ENCODE measurements at regions not wholly inside any gene's neighbourhood (a gene's known extent, or its start where the extent isn't known, plus 50 kb on each side); places are given as distances from the start of the nearest gene placed in this dataset.

DNA sequence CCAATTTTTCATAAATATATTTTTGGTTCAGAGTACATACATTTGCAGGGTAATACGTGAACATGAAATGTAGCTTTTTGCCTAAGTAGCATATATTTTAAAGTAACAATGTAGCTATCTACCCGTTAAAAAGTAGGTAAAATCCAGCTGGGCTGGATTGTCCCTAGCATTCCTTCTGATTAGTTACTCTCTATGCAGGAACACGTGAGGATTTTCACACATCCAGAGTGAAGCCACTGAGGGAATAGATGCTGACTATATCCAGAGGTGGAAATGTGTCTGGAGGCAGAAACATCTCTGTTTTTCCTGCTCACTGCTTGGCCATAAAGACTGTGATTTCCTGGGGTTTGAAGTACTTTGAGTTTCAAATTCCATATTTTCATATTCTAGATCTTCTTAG, 338.9 kb upstream of the KIAA1217 start:
- ATAC-seq, result no peak
- DNase-seq, result no peak
- H3K4me1 Mint-ChIP-seq, result no peaks in the 10 kb centered on the region
- no peak overlapping the region for H3K27ac Mint-ChIP-seq
- POLR2A ChIA-PET, result no interaction called here
- H3K9me3 Mint-ChIP-seq, result peaks cover 0 to 12% (median 2%) of the 10 kb centered on the region in 9 donors
- peaks cover 0 to 33% (median 4%) of the 10 kb centered on the region in 5 donors for H3K27me3 Mint-ChIP-seq
- peaks cover 0 to 5% (median 0%) of the 10 kb centered on the region in 3 donors for H3K36me3 Mint-ChIP-seq
- no peak overlapping the region for H3K4me3 Mint-ChIP-seq

DNA sequence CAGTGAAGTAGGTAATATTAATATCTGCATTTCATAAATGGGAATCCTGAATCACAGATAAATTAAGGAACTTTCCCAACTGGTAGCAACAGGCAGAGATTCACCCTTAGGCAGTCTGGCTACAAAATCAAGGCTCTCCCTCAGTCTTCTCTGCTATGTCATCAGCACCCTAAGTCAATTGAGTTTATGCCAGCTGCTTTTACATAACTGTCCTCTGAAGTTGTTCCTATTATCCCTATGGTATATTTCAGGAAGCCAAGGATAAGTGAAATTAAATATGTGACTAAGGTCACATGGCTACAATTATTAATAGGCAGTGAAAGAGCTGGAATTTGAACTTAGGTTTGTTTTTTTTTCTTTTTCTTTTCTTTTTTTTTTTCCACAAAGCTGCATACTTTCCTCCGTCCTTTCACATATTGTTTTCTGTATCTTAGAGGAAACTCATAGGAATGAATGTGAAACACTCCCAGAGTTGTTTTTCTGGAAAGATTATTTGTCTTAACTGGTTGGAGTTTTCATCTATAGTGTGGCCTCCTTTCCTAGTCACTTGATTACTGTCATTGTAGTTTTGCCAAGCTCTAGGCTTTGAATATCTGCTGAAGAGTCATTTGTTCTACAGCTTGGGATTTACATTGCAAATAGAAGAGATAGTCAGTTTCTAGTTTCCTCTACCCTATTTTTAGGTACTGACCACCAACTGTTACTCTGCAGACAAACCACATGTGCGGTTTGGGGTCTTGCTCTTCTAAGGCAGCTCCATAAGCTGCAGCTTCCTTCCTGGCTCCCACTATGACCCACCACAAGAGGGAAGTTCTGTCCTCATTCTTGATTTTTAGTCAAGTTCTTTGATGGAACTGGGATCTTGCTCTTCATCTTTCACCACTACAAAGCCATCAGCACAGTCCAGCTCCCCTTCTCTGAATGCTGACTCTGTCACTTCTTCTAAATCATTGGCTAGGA, 338.0 kb upstream of the KIAA1217 start:
- peaks cover 0 to 6% (median 0%) of the 10 kb centered on the region in 3 donors for H3K36me3 Mint-ChIP-seq
- H3K27me3 Mint-ChIP-seq, result peaks cover 0 to 33% (median 4%) of the 10 kb centered on the region in 5 donors
- no peak for ATAC-seq
- H3K9me3 Mint-ChIP-seq, result peaks cover 0 to 12% (median 2%) of the 10 kb centered on the region in 9 donors
- POLR2A ChIA-PET, result no interaction called here
- no peak overlapping the region for H3K4me3 Mint-ChIP-seq
- DNase-seq, result no peak
- H3K27ac Mint-ChIP-seq, result no peak overlapping the region
- no peaks in the 10 kb centered on the region for H3K4me1 Mint-ChIP-seq

DNA sequence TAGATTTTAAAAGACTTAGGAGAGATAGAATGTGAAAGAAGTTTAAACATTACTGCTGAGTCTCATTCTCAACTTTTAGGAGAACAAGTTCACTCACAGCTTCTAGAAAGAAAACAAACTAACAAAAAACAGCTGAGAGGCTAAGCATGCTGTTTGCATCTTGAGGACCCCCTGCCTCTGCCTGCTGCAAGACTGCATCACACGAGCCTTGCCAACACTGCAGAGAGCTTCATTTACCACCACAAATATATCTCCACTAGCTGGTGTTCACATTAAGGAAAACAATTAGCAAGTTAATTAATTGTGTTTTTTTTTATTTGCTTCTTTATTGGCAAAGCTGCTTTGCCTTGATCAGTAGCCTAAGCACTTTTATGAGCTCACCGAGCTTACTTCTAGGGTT, 336.6 kb upstream of the KIAA1217 start:
- Mint-ChIP-seq H3K36me3 (peaks cover 0 to 6% (median 0%) of the 10 kb centered on the region in 3 donors), H3K4me1 (no peaks in the 10 kb centered on the region), H3K27ac (no peak overlapping the region), H3K4me3 (no peak overlapping the region), H3K27me3 (peaks cover 0 to 33% (median 4%) of the 10 kb centered on the region in 5 donors), H3K9me3 (peaks cover 0 to 12% (median 2%) of the 10 kb centered on the region in 9 donors)
- POLR2A ChIA-PET, result no interaction called here
- DNase-seq (no peak), ATAC-seq (no peak)

DNA sequence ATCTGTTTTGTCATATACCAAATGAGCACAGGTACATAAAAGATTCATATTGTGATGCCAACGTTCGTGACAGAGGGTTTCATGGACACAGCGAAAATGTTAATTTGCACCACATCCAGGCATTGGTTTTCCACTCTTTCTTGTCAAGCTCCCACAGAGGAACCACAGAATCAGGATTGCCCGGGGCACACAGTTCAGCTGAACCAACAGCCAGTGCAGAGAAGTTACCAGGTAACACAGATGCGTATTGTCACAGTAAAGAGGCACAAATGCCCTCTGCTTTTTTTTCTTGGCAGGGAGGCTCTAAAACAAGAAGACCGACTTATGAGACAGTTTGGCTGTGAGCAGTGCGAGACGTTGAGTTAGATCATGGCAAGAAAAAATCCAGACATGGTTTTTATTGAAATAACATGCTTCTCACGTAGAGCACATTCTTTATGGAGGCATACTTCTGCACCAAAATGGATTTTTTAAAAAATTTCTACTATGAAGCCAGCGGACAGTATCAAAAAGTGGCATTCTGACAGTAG, 331.1 kb upstream of the KIAA1217 start:
- Mint-ChIP-seq H3K9me3 (peaks cover 0 to 7% (median 0%) of the 10 kb centered on the region in 9 donors), H3K27me3 (peaks cover 0 to 9% (median 1%) of the 10 kb centered on the region in 5 donors), H3K4me3 (no peak overlapping the region), H3K27ac (no peak overlapping the region), H3K4me1 (no peaks in the 10 kb centered on the region), H3K36me3 (peaks cover 0 to 6% (median 0%) of the 10 kb centered on the region in 3 donors)
- no peak for DNase-seq
- no peak for ATAC-seq
- POLR2A ChIA-PET, result no interaction called here

DNA sequence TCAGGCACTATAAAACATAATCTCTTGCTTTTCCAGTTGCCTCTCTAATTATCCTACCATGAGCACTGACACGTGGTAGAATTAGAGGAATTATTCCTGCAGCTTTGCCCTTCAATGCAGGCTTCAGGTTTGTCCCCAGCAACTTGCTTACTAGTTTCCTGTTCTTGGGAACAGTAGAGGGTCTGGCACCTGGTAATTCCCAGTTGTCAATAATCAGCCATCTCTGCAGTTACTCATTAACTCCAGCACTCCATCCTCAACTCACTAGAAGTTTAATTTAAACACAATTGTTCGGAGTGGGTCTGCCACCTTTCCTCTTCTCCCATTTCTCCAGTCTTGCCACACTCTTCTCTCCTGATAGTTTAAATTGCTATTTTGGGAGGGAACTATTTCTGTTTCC, 324.3 kb upstream of the KIAA1217 start:
- Mint-ChIP-seq H3K27me3 (no peaks in the 10 kb centered on the region), H3K27ac (no peak overlapping the region), H3K4me3 (no peak overlapping the region), H3K4me1 (no peaks in the 10 kb centered on the region), H3K36me3 (no peaks in the 10 kb centered on the region), H3K9me3 (peaks cover 0 to 6% (median 0%) of the 10 kb centered on the region in 9 donors)
- POLR2A ChIA-PET, result no interaction called here
- no peak for DNase-seq
- no peak for ATAC-seq

DNA sequence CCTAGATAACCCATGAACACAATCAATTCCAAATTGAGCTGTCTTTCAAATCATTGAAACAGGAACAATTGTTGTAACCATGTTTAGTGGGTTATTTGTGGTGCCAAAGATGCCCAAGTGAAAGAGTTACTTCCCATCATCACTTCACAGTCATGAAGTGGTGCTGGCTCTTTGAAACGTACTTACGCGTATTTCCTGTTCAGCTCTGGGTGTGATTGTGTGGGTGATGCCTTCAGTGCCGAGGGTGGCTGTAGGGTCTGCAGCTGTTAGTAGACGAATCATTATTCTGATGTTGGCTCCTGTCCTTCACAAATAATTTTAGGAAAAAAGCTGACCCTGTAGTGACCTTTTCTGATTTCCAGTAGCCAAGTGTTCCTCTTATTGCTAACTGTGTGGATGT, 323.1 kb upstream of the KIAA1217 start:
- no peaks in the 10 kb centered on the region for H3K27me3 Mint-ChIP-seq
- POLR2A ChIA-PET, result no interaction called here
- no peak overlapping the region for H3K27ac Mint-ChIP-seq
- H3K4me1 Mint-ChIP-seq, result no peaks in the 10 kb centered on the region
- no peak overlapping the region for H3K4me3 Mint-ChIP-seq
- no peak for ATAC-seq
- H3K36me3 Mint-ChIP-seq, result no peaks in the 10 kb centered on the region
- H3K9me3 Mint-ChIP-seq, result peaks cover 0 to 6% (median 0%) of the 10 kb centered on the region in 9 donors
- DNase-seq, result no peak

DNA sequence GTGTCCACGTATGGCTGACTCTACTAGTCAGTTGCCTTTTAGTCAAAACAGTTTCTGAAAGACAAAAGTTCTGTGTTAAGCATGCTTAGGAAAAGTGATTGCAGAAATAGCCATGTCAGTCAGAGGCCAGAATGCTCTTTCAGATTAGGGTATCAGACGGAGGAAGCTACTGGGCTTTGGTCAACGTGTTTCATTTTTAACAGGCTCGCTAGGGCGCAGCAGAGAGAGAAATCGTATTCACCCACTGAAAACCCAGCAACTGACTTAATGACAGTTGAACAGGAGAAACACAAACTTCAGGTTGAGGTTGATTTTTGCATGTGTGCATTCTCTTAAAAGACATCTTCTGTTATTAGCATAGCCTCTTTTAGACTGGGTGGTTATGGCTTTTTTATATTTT, 322.6 kb upstream of the KIAA1217 start:
- DNase-seq (no peak), ATAC-seq (no peak)
- peaks cover 0 to 6% (median 0%) of the 10 kb centered on the region in 9 donors for H3K9me3 Mint-ChIP-seq
- H3K4me3 Mint-ChIP-seq, result no peak overlapping the region
- no peak overlapping the region for H3K27ac Mint-ChIP-seq
- POLR2A ChIA-PET, result no interaction called here
- no peaks in the 10 kb centered on the region for H3K4me1 Mint-ChIP-seq
- H3K27me3 Mint-ChIP-seq, result peaks cover 0 to 2% (median 0%) of the 10 kb centered on the region in 5 donors
- H3K36me3 Mint-ChIP-seq, result no peaks in the 10 kb centered on the region

DNA sequence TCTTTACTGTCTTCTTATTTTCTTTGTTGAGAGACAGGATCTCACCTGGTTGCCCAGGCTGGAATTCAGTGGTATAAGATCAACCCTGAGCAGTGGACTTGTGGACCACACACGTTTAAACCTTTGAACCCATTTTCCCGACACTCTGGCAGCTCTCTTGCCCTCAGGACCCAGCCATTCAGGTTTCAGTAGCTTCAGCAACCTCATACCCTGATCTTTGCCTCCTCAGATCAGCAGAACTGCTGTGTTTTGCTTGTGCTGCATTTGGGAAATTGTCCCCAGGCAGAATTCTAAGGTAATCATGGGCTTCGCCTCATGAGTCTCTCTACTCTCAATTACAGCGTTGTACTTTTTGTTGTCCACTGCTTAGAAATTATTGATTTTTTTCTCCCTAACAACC, 317.6 kb upstream of the KIAA1217 start:
- Mint-ChIP-seq H3K27me3 (peaks cover under 1 to 8% (median 4%) of the 10 kb centered on the region in 5 donors), H3K4me1 (no peaks in the 10 kb centered on the region)
- DNase-seq, result no peak

DNA sequence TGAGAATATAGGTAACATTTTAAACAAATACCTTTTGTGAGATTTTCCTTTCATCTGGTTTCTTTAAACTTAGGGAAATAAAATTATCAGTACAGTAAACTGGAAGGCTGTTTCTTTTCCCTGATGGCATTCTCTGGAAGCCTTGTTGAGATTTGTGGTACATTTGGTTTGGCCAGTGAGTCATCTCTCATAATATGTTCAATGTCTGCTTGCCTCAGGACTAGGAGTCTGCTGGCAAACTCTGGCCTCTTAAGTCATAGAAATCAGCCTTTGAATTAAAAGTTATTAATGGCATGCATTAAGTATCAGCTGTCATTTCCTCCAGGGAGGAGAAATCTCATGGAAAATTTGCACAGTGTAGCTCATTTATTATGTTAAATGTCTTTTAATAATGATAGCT, 316.6 kb upstream of the KIAA1217 start:
- DNase-seq (no peak), ATAC-seq (no peak)
- Mint-ChIP-seq H3K9me3 (peaks cover 0 to 6% (median 2%) of the 10 kb centered on the region in 9 donors), H3K36me3 (peaks cover 0 to 4% (median 0%) of the 10 kb centered on the region in 3 donors), H3K27me3 (peaks cover 1 to 8% (median 4%) of the 10 kb centered on the region in 5 donors), H3K4me3 (no peak overlapping the region), H3K27ac (no peak overlapping the region), H3K4me1 (no peaks in the 10 kb centered on the region)
- POLR2A ChIA-PET, result no interaction called here

More for the DNA sequence above, 317.6 kb upstream of the KIAA1217 start:
- Mint-ChIP-seq H3K27ac (peak overlapping the region in 1 of 10 donors; percentile 51), H3K4me3 (no peak overlapping the region), H3K9me3 (peaks cover 0 to 4% (median under 1%) of the 10 kb centered on the region in 9 donors), H3K36me3 (peaks cover 0 to 1% (median 0%) of the 10 kb centered on the region in 3 donors)
- POLR2A ChIA-PET, result no interaction called here
- no peak for ATAC-seq

DNA sequence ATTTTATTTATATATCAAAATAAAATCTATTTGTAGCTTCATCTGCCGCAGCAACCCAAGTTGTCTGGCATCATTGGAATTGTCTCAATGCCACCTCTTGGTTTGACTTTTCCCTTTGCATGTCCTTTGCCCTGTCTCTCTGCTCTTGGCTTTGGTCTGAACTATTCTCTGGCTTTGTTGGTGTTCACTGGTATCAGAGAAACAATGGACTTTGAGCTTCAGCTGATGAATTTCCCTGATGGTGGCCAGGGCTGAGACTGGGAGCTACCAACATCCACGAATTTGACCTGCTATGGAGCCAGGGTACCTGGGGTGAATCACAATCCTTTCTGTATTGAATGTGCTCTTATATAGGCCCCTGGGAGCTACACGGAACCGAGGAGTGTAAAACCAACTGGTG, 311.7 kb upstream of the KIAA1217 start:
- Mint-ChIP-seq H3K4me3 (no peak overlapping the region), H3K27me3 (peaks cover 1 to 10% (median 2%) of the 10 kb centered on the region in 5 donors), H3K9me3 (peaks cover 0 to 21% (median 4%) of the 10 kb centered on the region in 9 donors), H3K4me1 (no peaks in the 10 kb centered on the region), H3K36me3 (peaks cover 0 to 4% (median 0%) of the 10 kb centered on the region in 3 donors), H3K27ac (no peak overlapping the region)
- POLR2A ChIA-PET, result no interaction called here
- ATAC-seq (no peak), DNase-seq (no peak)

DNA sequence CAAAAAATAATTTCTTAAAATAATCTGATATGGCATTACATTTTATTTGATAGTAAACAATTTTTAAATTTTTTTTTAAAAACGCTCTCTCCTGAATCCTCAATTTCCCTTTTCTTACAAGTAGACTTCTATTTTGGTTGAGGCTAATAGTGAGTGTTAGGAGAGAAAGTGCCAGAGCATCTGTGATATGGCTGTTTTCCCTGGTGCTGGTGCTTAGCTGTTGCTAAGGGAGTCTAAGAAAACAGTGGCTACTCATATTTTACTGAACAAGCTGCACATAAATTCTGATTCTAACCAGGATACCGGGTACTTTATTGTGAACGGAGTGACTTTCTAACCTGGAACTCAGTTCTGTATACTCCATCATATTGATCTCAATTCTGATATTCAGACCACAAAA, 311.1 kb upstream of the KIAA1217 start:
- DNase-seq, result no peak
- H3K36me3 Mint-ChIP-seq, result peaks cover 0 to 4% (median 0%) of the 10 kb centered on the region in 3 donors
- H3K27ac Mint-ChIP-seq, result no peak overlapping the region
- H3K27me3 Mint-ChIP-seq, result peaks cover 1 to 14% (median 2%) of the 10 kb centered on the region in 5 donors
- no peak for ATAC-seq
- H3K9me3 Mint-ChIP-seq, result peaks cover 0 to 21% (median 6%) of the 10 kb centered on the region in 9 donors
- H3K4me1 Mint-ChIP-seq, result no peaks in the 10 kb centered on the region
- POLR2A ChIA-PET, result no interaction called here
- no peak overlapping the region for H3K4me3 Mint-ChIP-seq

DNA sequence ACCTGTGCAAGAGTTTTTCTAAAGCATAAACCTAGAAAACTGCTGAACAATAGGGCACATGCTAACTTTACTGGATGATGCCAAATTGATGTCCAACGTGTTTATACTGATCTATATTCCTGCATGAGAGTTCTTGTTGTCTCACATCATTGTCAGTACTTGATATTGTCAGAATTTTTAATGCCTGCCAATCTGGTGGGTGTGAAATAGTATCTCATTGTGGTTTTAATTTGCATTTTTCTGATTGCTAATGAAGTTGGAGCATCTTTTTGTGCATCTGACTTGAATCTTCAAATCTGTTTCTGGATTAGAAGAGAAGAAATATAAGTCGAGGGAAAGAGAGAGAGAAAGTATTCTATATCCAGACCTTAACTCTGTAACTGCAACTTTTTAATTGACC, 309.8 kb upstream of the KIAA1217 start:
- Mint-ChIP-seq H3K36me3 (peaks cover 0 to 4% (median 0%) of the 10 kb centered on the region in 3 donors), H3K4me3 (no peak overlapping the region), H3K4me1 (no peaks in the 10 kb centered on the region), H3K27me3 (peaks cover 0 to 9% (median 0%) of the 10 kb centered on the region in 5 donors), H3K9me3 (peaks cover 0 to 21% (median 6%) of the 10 kb centered on the region in 9 donors), H3K27ac (no peak overlapping the region)
- ATAC-seq, result no peak
- no peak for DNase-seq
- POLR2A ChIA-PET, result no interaction called here

DNA sequence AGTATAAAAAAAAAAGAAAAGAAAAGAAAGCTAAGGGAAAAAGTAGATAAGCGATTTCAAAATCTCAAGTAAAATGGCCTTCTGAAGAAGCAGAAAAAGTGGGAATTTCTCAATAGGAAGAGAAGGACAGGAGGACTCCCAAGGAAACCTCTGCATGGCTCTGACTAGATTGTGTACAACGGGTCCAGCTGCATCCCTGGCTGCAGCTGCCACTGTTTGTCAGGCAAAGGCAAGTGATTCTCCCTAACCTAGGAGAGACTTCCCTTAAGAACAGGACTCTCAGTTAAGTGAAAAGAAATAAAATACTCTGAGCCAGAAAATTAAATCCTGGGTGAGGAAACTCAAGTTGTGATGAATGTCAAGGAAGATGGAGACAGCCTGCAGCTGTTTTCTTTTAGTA, 298.6 kb upstream of the KIAA1217 start:
- Mint-ChIP-seq H3K36me3 (peaks cover 0 to 5% (median 0%) of the 10 kb centered on the region in 3 donors), H3K27ac (no peak overlapping the region), H3K27me3 (peaks cover 0 to 12% (median 4%) of the 10 kb centered on the region in 5 donors), H3K4me1 (no peaks in the 10 kb centered on the region), H3K9me3 (peaks cover 0 to 30% (median 3%) of the 10 kb centered on the region in 9 donors), H3K4me3 (no peak overlapping the region)
- no peak for ATAC-seq
- no peak for DNase-seq
- POLR2A ChIA-PET, result no interaction called here
